HG02943 (cell line): ENCODE measurements at regions not wholly inside any gene's neighbourhood (a gene's known extent, or its start where the extent isn't known, plus 50 kb on each side); places are given as distances from the start of the nearest gene placed in this dataset.

Source experiments
- ATAC-seq: cut with Tn5 transposase; IDR thresholded peaks from one replicate; pipeline ENCODE4 v1.9.1; 2021; ENCODE audit warnings: mild to moderate bottlenecking, low read depth, moderate library complexity; ENCODE audit not compliant: unreplicated experiment

DNA sequence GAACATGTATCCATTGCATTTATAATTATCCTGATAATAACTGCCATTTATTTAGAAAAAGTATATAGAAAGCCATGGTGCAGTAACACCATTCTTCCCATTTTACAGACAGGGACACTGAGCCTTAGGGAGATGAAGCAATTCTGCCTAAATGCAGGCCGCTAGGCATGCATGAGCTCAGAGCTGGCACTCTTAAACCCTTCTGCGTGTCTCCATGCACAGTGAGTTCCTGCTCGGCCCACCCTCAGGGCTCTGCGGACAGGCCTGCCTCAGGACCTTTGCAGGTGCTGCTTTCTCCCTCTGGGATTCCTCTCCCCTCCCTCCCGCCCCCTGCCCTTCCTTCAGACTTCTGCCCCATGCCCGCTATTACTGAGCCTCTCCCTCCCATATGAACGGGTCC lies 54.3 kb upstream of the WSB1 start:
- no peak for ATAC-seq

DNA sequence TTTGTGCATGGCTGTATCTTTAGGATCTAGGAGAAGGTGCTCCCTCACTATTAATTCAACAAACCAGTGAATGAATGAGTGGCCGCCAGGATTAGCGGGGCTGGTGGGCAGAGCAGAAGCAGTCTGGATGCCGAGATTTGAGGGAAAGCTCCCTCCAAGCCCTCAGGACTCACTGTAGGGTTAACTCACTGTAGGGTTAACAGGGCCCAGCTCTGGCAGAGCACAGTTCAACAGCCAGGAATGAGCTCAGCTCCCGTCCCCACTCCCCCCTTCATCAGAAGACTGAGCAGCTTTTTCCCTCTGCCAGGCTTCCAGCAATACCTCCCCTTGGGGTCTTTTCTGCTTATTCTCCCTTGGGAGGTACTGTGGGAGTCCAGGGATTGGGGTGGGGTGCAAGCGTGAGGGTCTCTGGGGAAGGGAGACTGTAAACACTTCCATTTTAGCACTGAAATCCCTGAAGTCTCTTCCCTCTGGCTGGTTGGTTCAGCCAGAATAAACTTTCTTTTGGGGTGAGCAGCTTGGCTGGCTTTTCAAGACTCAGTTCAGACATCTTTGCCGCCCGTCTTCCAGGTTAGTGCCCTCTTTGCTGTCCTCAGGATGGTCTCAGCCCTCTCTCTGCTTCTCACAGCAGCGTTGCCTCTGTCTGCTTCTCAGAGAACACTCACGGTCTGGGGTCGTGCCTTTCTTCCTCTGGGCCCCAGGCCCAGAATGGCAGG lies 53.7 kb upstream of the WSB1 start:
- no peak for ATAC-seq

DNA sequence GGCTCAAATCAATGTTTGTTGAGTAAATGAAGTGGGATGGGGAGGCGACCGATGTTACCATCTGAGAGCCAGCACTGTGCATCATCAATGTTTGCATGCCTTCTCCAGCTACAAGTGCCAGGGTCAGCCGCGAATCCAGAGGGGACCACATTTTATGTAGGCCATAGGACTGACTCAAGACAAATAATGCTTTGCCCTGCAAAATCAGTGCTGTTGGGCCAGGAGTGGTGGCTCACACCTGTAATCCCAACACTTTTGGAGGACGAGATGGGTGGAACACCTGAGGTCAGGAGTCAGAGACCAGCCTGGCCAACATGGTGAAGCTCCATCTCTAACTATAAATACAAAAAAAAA lies 53.1 kb upstream of the WSB1 start:
- ATAC-seq: no peak

- no peak for ATAC-seq
These were observed 52.5 kb upstream of the WSB1 start for GRCh38 chr17:27241346-27241946.

GRCh38 chr17:27242951-27243350 lies 51.0 kb upstream of the WSB1 start:
- no peak for ATAC-seq

DNA sequence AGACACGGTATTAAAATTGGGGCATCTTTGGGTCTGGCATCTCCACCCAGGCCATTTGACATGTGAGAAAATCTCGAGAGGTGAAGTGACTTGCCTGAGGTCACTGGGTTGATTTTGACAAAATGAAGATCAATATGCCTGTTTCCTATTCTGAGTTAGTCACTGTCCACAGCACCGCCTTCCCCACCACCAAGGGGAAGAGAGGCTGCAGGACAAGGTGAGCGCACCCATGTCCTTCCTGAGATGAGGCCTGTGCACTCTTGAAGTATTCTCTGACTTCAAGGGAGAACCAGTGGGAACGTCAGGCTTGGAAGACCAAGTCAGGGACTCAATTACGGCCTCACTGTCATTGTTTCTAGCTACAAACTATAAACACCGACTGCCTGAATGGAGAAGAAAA lies 49.9 kb upstream of the WSB1 start:
- ATAC-seq: no peak
